ENCODE measurements at regions not wholly inside any gene's neighbourhood (a gene's known extent, or its start where the extent isn't known, plus 50 kb on each side); places are given as distances from the start of the nearest gene placed in this dataset.

DNA sequence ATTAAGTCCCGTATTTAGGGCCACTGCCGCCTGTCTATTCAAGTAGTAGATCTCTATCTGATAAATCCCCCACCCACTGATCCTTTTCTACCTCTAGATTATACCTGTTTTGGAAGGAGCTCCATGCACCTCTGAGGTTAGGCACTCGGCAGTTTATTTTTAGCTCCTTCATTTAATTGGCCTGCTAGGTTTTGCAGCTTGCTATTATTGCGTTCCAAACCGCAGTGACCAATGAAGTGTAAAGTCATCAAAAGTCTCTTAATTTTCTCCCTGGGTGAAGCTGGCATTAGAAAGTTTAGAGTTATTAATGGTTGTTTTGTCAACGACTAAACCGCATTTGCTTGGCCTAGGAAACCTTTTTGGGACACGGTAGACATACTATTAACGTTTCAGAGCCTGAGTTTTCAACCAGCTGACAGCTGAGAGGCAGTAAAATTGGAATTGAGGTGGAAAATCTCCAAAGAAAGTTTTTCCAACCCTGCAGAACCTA, 60.0 kb downstream of the RFPL4B start:
- TF ChIP-seq, protein P1, sequence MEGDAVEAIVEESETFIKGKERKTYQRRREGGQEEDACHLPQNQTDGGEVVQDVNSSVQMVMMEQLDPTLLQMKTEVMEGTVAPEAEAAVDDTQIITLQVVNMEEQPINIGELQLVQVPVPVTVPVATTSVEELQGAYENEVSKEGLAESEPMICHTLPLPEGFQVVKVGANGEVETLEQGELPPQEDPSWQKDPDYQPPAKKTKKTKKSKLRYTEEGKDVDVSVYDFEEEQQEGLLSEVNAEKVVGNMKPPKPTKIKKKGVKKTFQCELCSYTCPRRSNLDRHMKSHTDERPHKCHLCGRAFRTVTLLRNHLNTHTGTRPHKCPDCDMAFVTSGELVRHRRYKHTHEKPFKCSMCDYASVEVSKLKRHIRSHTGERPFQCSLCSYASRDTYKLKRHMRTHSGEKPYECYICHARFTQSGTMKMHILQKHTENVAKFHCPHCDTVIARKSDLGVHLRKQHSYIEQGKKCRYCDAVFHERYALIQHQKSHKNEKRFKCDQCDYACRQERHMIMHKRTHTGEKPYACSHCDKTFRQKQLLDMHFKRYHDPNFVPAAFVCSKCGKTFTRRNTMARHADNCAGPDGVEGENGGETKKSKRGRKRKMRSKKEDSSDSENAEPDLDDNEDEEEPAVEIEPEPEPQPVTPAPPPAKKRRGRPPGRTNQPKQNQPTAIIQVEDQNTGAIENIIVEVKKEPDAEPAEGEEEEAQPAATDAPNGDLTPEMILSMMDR (IDR thresholded peaks at IDR 0.05), result no peak
- no peak for TF ChIP-seq POLR2AphosphoS5 (IDR thresholded peaks at IDR 0.05)
- TF ChIP-seq POLR2A (IDR thresholded peaks at IDR 0.05), result no peak
- no peak for TF ChIP-seq EP300 (IDR thresholded peaks at IDR 0.05)
